GM12874 (cell line): ENCODE measurements at regions not wholly inside any gene's neighbourhood (a gene's known extent, or its start where the extent isn't known, plus 50 kb on each side); places are given as distances from the start of the nearest gene placed in this dataset.

Source experiments
- CTCF ChIP-seq: IDR thresholded peaks from 2 replicates; pipeline ENCODE4 v1.5.1; 2011; ENCODE audit warnings: low read depth, mild to moderate bottlenecking, control low read depth, low read length, moderate library complexity; ENCODE audit not compliant: insufficient read depth

- no peak for TF ChIP-seq CTCF
These were observed 71.4 kb upstream of the HHIP start for GRCh38 chr4:144574509-144574908.

GRCh38 chr4:144575181-144575580 is 70.8 kb upstream of the HHIP start:
- peak; percentile 44 for TF ChIP-seq CTCF

- TF ChIP-seq CTCF: no peak
These were observed 67.3 kb upstream of the HHIP start for GRCh38 chr4:144578681-144579080.

GRCh38 chr4:144579411-144580030 is 66.4 kb upstream of the HHIP start:
- TF ChIP-seq CTCF: no peak

- TF ChIP-seq CTCF: no peak
These were observed 65.5 kb upstream of the HHIP start for GRCh38 chr4:144580430-144580829.

GRCh38 chr4:144582105-144582850 is 63.7 kb upstream of the HHIP start:
- no peak for TF ChIP-seq CTCF

- TF ChIP-seq CTCF: no peak
These were observed 63.0 kb upstream of the HHIP start for GRCh38 chr4:144582975-144583374.
